ENCODE measurements at regions not wholly inside any gene's neighbourhood (a gene's known extent, or its start where the extent isn't known, plus 50 kb on each side); places are given as distances from the start of the nearest gene placed in this dataset.

- no peak for TF ChIP-seq CTCF (IDR thresholded peaks at IDR 0.05)
- no peak for TF ChIP-seq POLR2A (IDR thresholded peaks at IDR 0.05)
Observed at GRCh38 chr7:113649556-113649955, 269.3 kb downstream of the PPP1R3A start.

Measured in thyroid gland (tissue), 4 donors.